NCI-H2196 treated with DMSO at 0.1 percent for 48 hours (cell line): ENCODE measurements at regions not wholly inside any gene's neighbourhood (a gene's known extent, or its start where the extent isn't known, plus 50 kb on each side); places are given as distances from the start of the nearest gene placed in this dataset.

Experiments
- DNase-seq: peaks from one replicate; lab custom pipeline; 2025; ENCODE audit not compliant: unreplicated experiment; lab: John Stamatoyannopoulos, UW

DNA sequence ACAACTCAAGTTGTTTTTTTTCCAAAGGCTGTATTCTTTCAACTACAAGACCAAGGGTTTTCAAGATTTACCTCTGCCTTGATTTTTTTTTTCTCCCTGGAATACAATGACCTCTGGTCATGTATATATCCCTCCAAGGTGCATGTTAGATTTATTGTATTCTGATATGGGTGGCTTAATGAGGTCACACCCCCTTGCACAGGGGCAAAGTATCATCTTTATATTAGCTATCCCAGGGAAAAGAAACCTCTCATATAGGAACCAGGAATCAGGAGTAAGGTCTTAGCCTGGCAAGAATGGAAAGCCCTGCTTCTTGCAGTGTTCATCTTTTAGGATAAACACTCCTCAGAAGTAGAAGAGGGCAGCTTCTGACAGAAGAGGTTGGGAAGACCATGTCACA lies 516.9 kb upstream of the TENM4 start:
- DNase-seq: no peak

- DNase-seq: no peak
Observed at GRCh38 chr11:79956061-79956460, 515.2 kb upstream of the TENM4 start.

- DNase-seq: no peak
Observed at GRCh38 chr11:79953629-79954028, 512.8 kb upstream of the TENM4 start.

DNA sequence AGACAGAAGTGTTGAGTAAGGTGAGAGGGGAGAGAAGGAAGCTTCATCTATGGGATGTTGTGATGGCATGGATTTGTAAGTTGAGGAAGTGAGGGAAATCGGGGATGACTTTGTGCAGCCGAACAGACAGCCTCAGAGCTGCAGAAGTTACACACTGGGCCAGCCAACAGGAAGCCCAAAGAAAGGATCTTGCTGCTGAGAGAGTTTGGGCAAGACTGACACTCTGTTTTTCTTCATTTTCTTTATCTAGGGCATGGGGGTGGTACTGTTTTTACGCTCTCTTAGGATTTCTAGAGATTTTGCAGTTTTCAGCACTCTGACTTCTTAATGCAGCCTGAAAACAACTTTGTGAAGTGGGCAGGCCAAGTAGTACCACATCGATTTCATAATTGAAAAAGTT lies 509.9 kb upstream of the TENM4 start:
- no peak for DNase-seq

DNA sequence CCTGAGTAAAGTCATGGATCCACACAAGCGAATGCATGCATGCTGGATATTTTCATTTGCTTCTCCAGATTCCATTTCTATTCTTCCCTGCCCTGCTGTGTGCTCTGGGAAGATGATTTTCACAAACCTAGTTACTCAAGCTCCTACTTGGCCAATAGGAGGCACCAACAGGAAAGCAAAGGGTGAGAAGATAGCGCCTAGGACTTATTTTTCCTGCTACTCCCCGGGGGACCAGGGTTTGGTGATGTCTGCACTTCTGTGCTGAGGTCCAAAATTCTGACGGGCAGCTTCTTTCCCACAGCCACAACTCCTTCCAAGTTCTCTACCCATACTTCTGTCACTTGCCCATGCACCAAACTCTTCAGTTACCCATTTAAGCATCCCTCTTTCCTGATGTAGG lies 509.3 kb upstream of the TENM4 start:
- no peak for DNase-seq

DNA sequence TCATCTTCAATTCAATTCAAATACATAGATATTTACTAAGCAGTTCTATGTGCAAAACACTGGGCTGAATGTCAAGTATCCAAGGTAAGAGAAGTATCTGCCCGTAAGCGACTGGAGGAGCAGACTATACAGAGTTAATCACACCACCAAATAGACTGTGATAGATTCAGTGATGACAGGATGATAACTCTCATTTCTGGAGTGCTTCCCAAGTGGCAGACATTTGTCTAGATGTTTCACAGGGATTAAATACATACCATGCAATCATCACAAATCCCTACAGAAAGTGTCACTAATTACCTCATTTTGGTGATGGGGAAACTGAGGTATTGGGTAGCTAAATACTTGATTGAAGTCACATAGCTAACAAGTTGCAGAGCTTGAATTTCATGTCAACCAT lies 508.7 kb upstream of the TENM4 start:
- no peak for DNase-seq

DNA sequence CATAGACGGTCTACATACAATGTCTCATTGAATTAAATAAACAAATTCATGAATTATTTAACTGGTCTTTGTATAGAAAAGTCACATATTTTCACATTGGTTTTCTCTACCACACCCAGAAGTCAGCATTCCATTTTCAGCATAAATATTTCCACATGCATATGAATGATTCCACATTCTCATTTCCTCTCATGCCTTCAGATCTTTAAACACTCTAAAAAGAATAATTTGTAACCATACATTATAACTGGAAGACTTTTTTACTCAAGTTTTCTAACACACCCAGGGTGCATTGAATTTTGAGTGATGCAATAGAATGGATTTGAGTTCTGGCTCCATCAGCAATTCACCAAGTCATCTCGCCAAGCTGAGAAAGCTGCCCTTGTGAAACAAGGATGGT lies 501.8 kb upstream of the TENM4 start:
- DNase-seq: no peak

GRCh38 chr11:79942090-79942489 lies 501.3 kb upstream of the TENM4 start:
- DNase-seq: no peak

DNA sequence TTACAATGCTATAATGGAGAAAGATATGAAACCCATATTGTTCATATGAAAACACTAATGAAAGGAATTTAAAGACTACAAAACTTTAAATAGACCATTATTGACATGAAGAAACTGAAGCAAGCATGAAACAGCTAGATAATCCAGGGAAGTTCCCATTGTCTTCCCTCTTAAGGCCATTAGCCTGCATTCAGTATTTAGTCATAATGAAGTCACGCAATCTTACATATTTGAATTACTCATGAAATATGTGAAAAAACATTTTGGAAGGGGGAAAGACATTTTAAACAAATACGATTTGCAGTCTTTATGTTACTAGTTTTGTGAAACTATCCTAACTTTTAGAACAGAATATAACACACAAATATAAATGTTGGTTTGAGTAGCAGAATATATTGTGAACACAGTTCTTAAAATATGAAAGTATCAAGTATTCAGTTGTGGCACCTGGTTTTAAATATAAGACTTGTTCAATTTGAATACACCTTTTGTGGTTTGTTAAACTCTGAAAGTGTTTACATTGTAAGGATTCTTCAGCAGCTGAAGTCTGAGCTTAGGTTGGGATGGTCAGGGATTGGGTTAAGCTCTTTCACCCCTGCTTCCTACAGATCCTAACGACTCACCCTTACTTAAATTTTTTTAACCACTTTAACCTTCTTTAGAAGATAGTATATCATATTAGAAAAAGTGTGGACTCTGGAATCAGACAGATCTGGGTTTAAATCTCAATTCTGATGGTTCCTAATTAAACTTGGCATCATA lies 500.3 kb upstream of the TENM4 start:
- no peak for DNase-seq

- DNase-seq: no peak
Observed at GRCh38 chr11:79940165-79940564, 499.3 kb upstream of the TENM4 start.

DNA sequence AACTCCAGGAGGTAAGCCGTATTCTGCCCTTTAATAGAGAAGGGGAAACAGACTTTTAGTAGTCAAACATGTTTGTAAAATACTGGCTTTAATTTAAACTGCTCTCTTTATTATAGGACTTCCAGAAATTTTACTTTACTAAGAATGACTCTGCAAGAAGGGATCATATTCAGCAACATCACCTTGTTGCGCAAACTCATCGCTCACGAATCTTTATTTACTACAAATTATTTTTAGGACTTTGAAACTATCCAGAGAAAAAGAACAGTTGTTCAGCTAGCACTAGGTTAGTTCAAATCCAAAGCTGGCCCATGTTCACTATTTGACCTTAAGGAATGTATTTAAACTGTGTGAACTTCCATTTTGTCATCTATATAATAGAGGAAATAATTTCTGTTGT lies 498.3 kb upstream of the TENM4 start:
- no peak for DNase-seq

- no peak for DNase-seq
Observed at GRCh38 chr11:79937676-79938334, 497.0 kb upstream of the TENM4 start.

- no peak for DNase-seq
Observed at GRCh38 chr11:79932612-79933011, 491.8 kb upstream of the TENM4 start.

- no peak for DNase-seq
Observed at GRCh38 chr11:79931692-79932091, 490.9 kb upstream of the TENM4 start.

GRCh38 chr11:79926707-79927106 lies 485.9 kb upstream of the TENM4 start:
- DNase-seq: no peak

DNA sequence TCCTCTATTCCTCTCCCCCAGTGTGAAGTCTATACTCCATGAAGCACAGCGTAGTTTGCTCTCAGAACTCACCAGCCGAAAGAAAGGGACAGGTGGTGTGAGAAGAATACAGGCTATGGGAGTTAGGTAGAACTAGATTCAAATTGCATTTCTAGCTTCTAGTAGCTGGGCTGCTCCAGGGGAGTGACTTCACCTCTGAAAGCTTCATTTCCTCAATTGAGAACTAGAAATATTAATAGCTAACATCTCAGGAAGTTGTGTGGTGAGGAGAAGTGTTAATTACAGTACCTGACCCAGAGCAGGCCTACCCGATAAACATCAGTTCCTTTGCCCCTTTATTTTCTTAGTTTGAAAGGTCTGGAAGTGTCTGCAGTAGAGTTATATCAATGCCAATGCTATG lies 484.7 kb upstream of the TENM4 start:
- no peak for DNase-seq

DNA sequence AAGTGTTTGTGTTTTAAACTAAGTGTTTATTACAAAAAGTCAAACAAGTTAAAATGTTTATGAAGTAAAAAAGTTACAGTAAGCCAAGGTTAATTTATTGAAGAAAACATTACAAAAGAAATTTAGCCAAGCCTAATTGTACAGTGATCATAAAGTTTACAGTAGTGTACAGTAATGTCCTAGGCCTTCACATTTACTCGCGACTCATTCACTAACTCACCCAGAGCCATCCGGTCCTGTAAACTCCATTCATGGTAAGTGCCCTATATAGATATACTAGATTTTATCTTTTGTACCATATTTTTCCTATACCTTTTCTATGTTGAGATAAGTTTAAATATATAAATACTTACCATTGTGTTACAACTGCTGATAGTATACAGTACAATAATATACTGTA lies 481.8 kb upstream of the TENM4 start:
- no peak for DNase-seq

DNA sequence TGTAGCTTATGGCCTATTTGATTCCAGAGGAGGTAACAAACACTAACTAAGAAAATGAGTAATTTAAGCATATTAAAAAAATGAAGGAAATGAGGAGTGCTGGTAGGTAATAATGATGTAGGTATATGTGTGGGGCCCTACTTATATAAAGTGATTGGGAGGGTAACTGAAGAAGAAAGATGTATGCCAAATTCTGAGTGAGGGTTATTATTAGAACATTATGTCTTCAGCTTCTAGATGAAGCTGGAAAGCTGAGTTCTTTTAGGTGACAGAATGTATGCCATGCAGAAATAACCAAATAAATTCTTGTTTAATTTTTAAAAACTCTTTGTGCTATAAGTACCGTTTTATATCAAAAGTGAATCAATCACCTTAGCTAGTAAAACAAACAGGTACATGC lies 479.6 kb upstream of the TENM4 start:
- no peak for DNase-seq

DNA sequence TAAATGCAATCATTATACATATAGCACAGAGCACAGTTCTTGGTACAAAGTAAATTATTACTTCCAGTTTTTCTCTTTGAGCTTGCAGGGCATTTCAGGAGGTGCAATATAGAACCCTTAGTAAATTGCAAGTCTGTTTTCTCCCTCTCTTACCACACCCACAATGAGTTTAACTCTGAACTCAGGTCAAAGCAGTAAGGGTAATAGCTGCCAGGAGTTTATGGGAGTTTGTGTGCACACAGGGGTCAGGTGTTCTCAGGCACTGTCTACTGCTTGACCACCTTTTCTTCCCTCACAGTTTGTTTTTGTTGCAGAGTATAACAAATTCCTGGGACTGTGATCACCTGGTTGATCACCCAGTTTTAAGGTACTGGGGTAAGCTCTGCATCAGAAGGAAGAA lies 478.5 kb upstream of the TENM4 start:
- no peak for DNase-seq

DNA sequence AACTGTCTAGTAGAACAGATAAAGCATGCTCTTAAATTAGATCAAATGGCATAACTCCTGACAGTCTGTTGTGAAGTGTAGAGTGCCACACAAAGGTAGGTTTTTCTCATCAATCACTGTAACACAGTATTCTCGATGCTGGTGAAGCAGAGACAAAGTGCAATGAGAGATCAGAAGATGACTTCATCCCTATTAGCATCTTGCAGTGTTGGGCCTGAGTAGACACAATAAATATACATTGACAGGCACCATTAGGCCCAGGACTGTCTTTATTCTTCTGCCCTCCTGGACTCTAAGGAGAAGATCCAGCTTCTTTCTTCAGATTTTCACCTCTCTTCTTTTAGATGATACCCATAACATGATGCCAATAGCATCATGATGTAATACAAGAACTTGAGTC lies 478.0 kb upstream of the TENM4 start:
- DNase-seq: no peak

DNA sequence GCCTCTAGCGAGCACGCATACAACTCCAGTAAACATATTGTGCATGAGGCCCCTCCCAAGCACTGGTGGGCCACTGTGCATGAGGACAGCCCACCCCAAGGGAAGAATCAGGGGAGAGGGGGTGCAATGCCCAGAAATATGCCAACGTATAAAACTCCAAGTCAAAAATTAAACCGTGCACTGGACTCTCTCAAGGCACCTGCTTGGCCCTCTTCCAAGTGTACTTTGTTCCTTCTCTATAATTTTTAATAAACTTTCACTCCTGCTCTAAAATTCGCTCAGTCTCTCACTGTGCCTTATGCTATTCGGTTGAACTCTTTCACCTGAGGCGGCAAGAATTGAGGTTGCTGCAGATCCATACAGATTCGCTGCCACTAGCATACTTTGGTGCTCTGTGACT lies 465.3 kb upstream of the TENM4 start:
- no peak for DNase-seq

DNA sequence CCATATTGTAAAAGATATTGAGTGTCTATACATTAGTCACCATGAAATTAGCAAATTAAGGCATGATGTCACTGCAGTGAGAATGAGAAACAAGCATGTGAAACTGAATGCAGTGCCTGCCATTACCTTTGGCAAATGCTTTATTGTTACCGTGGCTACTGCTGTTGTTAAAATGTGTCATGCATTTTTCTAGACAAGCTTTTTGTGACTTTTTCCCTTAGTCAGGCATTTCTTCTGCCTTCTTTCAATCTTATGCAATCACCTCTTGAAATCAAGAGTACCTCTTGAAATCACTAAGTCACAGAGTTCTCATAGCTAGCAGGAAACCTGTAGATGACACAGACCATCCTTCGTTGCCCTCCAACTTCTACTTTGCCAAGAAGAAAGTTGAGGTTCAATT lies 461.7 kb upstream of the TENM4 start:
- DNase-seq: no peak

- no peak for DNase-seq
Observed at GRCh38 chr11:79897896-79898295, 457.1 kb upstream of the TENM4 start.
